H9 (cell line): ENCODE measurements at regions not wholly inside any gene's neighbourhood (a gene's known extent, or its start where the extent isn't known, plus 50 kb on each side); places are given as distances from the start of the nearest gene placed in this dataset.
"Not testable (repeated sequence)": the region's sequence is repeated elsewhere in the genome, so short reads cannot be mapped to it uniquely, and the experiment has no call there.

Experiments used
- DNase-seq: peaks from one replicate; pipeline ENCODE4 v3.0.0-alpha.2; 2017
- H2AFZ ChIP-seq: one replicate; pipeline ENCODE4 v1.6.1; 2013; ENCODE audit warnings: mild to moderate bottlenecking, low read length, control low read depth, moderate library complexity
- H2AK5ac ChIP-seq: 2 replicates; pipeline ENCODE4 v1.6.1; 2013; ENCODE audit warnings: low read length, control low read depth, mixed read lengths; ENCODE audit not compliant: insufficient read length
- H2BK120ac ChIP-seq: one replicate; pipeline ENCODE4 v1.6.1; 2013; ENCODE audit warnings: low read depth, mild to moderate bottlenecking, low read length, control low read depth, inconsistent platforms; ENCODE audit not compliant: poor library complexity, severe bottlenecking
- H2BK12ac ChIP-seq: 2 replicates; pipeline ENCODE4 v1.6.1; 2013; ENCODE audit warnings: low read length, control low read depth, mixed read lengths, low read depth; ENCODE audit not compliant: insufficient read length
- H2BK15ac ChIP-seq: 2 replicates; pipeline ENCODE4 v1.6.1; 2013; ENCODE audit warnings: low read depth, low read length, control low read depth
- H2BK20ac ChIP-seq: one replicate; pipeline ENCODE4 v1.6.1; 2013; ENCODE audit warnings: low read depth, mild to moderate bottlenecking, low read length, control low read depth, inconsistent platforms; ENCODE audit not compliant: poor library complexity, severe bottlenecking
- H2BK5ac ChIP-seq: 2 replicates; pipeline ENCODE4 v1.6.1; 2013; ENCODE audit warnings: low read length, control low read depth, mixed read lengths; ENCODE audit not compliant: insufficient read length
- H3K14ac ChIP-seq: 2 replicates; pipeline ENCODE4 v1.6.1; 2013; ENCODE audit warnings: low read length, control low read depth; ENCODE audit not compliant: insufficient read depth
- H3K18ac ChIP-seq: 2 replicates; pipeline ENCODE4 v1.6.1; 2013; ENCODE audit warnings: low read depth, mild to moderate bottlenecking, mixed read lengths, low read length, control low read depth; ENCODE audit not compliant: insufficient read length
- H3K23ac ChIP-seq: 2 replicates; pipeline ENCODE4 v1.6.1; 2013; ENCODE audit warnings: low read length, control low read depth, mixed read lengths, low read depth; ENCODE audit not compliant: insufficient read length
- H3K23me2 ChIP-seq: 2 replicates; pipeline ENCODE4 v1.6.1; 2013; ENCODE audit warnings: low read depth, mild to moderate bottlenecking, mixed read lengths, low read length, control low read depth; ENCODE audit not compliant: insufficient read length, poor library complexity, severe bottlenecking
- H3K27ac ChIP-seq: 2 replicates; pipeline ENCODE4 v1.5.1; 2013; ENCODE audit warnings: low read length, control low read depth, mixed read lengths, low read depth; ENCODE audit not compliant: insufficient read length
- H3K27me3 ChIP-seq: 2 replicates; pipeline ENCODE4 v1.6.1; 2013; ENCODE audit warnings: low read length, control low read depth, inconsistent platforms; ENCODE audit not compliant: insufficient read depth
- H3K4ac ChIP-seq: 2 replicates; pipeline ENCODE4 v1.6.1; 2013; ENCODE audit warnings: low read depth, mild to moderate bottlenecking, control low read depth, inconsistent platforms, low read length, moderate library complexity
- H3K4me1 ChIP-seq: 2 replicates; pipeline ENCODE4 v1.6.1; 2013; ENCODE audit warnings: low read length, control low read depth, inconsistent platforms; ENCODE audit not compliant: insufficient read depth
- H3K4me2 ChIP-seq: 2 replicates; pipeline ENCODE4 v1.6.1; 2013; ENCODE audit warnings: low read length, control low read depth, mixed read lengths; ENCODE audit not compliant: insufficient read length, insufficient read depth
- H3K56ac ChIP-seq: 2 replicates; pipeline ENCODE4 v1.6.1; 2013; ENCODE audit warnings: low read depth, mild to moderate bottlenecking, mixed read lengths, low read length, control low read depth; ENCODE audit not compliant: insufficient read length
- H3K79me1 ChIP-seq: 2 replicates; pipeline ENCODE4 v1.6.1; 2013; ENCODE audit warnings: low read depth, mild to moderate bottlenecking, moderate library complexity, low read length, control low read depth, inconsistent platforms; ENCODE audit not compliant: insufficient read depth, poor library complexity, severe bottlenecking
- H3K79me2 ChIP-seq: 2 replicates; pipeline ENCODE4 v1.6.1; 2013; ENCODE audit warnings: low read length, control low read depth, inconsistent platforms; ENCODE audit not compliant: insufficient read depth
- H3K9ac ChIP-seq: 2 replicates; pipeline ENCODE4 v1.6.1; 2013; ENCODE audit warnings: low read length, control low read depth, mixed read lengths; ENCODE audit not compliant: insufficient read length; ENCODE audit errors: extremely low read depth
- H3K9me3 ChIP-seq: one replicate; pipeline ENCODE4 v1.6.1; 2013; ENCODE audit warnings: low read depth, low read length, inconsistent platforms; ENCODE audit not compliant: control insufficient read depth
- H3T11ph ChIP-seq: one replicate; pipeline ENCODE4 v1.6.1; 2013; ENCODE audit warnings: mild to moderate bottlenecking, low read length, control low read depth, inconsistent platforms
- H4K20me1 ChIP-seq: one replicate; pipeline ENCODE4 v1.6.1; 2013; ENCODE audit not compliant: control insufficient read depth, insufficient read length, insufficient read depth
- H4K5ac ChIP-seq: 2 replicates; pipeline ENCODE4 v1.6.1; 2013; ENCODE audit warnings: low read depth, mild to moderate bottlenecking, mixed read lengths, low read length, control low read depth; ENCODE audit not compliant: insufficient read length
- H4K8ac ChIP-seq: replicated peaks from 2 replicates; pipeline ENCODE4 v1.6.1; 2013; ENCODE audit warnings: low read length, control low read depth, mixed read lengths, low read depth; ENCODE audit not compliant: insufficient read length
- H4K91ac ChIP-seq: 2 replicates; pipeline ENCODE4 v1.6.1; 2013; ENCODE audit warnings: low read depth, mild to moderate bottlenecking, moderate library complexity, mixed read lengths, low read length, control low read depth; ENCODE audit not compliant: insufficient read length
- H3K27ac Mint-ChIP-seq, 3 experiments: 2 replicates in 2 of 3; 3 replicates in 1 of 3; pipeline ENCODE4 v1.8.0; 2020 to 2021; ENCODE audit warnings: mixed read lengths in 3 of 3, mild to moderate bottlenecking in 1 of 3, moderate library complexity in 1 of 3
- H3K27me3 Mint-ChIP-seq: 2 replicates; pipeline ENCODE4 v1.8.0; 2021; ENCODE audit warnings: low read depth, mild to moderate bottlenecking, moderate library complexity, mixed read lengths
- H3K36me3 Mint-ChIP-seq, 3 experiments: 2 replicates in 2 of 3; 3 replicates in 1 of 3; pipeline ENCODE4 v1.8.0; 2020 to 2021; ENCODE audit warnings: low read depth in 3 of 3, mixed read lengths in 3 of 3; ENCODE audit not compliant: insufficient read depth in 1 of 3
- H3K4me1 Mint-ChIP-seq, 2 experiments: 2 replicates each; pipeline ENCODE4 v1.8.0; 2020; ENCODE audit warnings: mixed read lengths in 2 of 2
- H3K4me3 Mint-ChIP-seq, 2 experiments: 2 replicates in 1 of 2; 3 replicates in 1 of 2; pipeline ENCODE4 v1.8.0; 2020 to 2021; ENCODE audit warnings: mild to moderate bottlenecking in 2 of 2, mixed read lengths in 2 of 2, moderate library complexity in 1 of 2
- H3K9me3 Mint-ChIP-seq, 2 experiments: 2 replicates in 1 of 2; 3 replicates in 1 of 2; pipeline ENCODE4 v1.8.0; 2020; ENCODE audit warnings: mild to moderate bottlenecking in 2 of 2, mixed read lengths in 2 of 2, moderate library complexity in 1 of 2
- WGBS: extraction: QIAGEN DNeasy Blood & Tissue Kit; methylation state at CpG from one replicate; pipeline ENCODE4 v1.1.7; 2013; ENCODE audit warnings: missing lambda C conversion rate, low lambda C conversion rate, mixed read lengths; ENCODE audit not compliant: insufficient read length; ENCODE audit errors: extremely low coverage; 5-methylcytosine and 5-hydroxymethylcytosine counted together

- H3K36me3 Mint-ChIP-seq, H4K8ac ChIP-seq, H3K4me1 Mint-ChIP-seq, H3K4ac ChIP-seq, H3K27ac ChIP-seq, H3K23ac ChIP-seq, H4K20me1 ChIP-seq, H4K91ac ChIP-seq, H3T11ph ChIP-seq, H3K9ac ChIP-seq, H2AFZ ChIP-seq, H3K4me2 ChIP-seq, H3K79me2 ChIP-seq, H2BK120ac ChIP-seq, H3K14ac ChIP-seq, H3K79me1 ChIP-seq, H3K4me1 ChIP-seq, H3K56ac ChIP-seq, DNase-seq, H3K27ac Mint-ChIP-seq, H3K27me3 Mint-ChIP-seq, H2BK12ac ChIP-seq, H3K27me3 ChIP-seq, H2BK20ac ChIP-seq, H2BK15ac ChIP-seq, H2BK5ac ChIP-seq, H3K4me3 Mint-ChIP-seq, H3K18ac ChIP-seq, H2AK5ac ChIP-seq, H4K5ac ChIP-seq, H3K23me2 ChIP-seq: not testable (repeated sequence)
- peaks cover 12 to 18% of the 10 kb centered on the region in 2 experiments for H3K9me3 Mint-ChIP-seq
- no CpG with 5 or more reads among the region's 39 CpGs for WGBS
- peaks cover 17% of the 10 kb centered on the region for H3K9me3 ChIP-seq
Observed at GRCh38 chr17:22405080-22405479, 712.8 kb downstream of the KCNJ18 start.
